Neural cell (in vitro differentiated cells): ENCODE measurements at regions not wholly inside any gene's neighbourhood (a gene's known extent, or its start where the extent isn't known, plus 50 kb on each side); places are given as distances from the start of the nearest gene placed in this dataset.

Source experiments
- H2AFZ ChIP-seq: fragments of 200-600, 300-800 bp; sonication (generic), shearing (Covaris generic); 2 replicates; pipeline ENCODE4 v1.6.0; 2014; ENCODE audit warnings: low read depth, mild to moderate bottlenecking, antibody characterized with exemption, low read length, moderate library complexity
- H3F3A ChIP-seq: fragments of 200-600 bp; shearing (Covaris generic); 2 replicates; pipeline ENCODE4 v1.6.1; 2016; ENCODE audit warnings: mild to moderate bottlenecking, moderate library complexity, mixed read lengths, antibody characterized with exemption, low read length; ENCODE audit not compliant: insufficient read depth, poor library complexity, severe bottlenecking
- H3K27ac ChIP-seq: fragments of 200-600, 300-800 bp; sonication (generic), shearing (Covaris generic); 2 replicates; pipeline ENCODE4 v1.5.1; 2014; ENCODE audit warnings: mild to moderate bottlenecking, low read length, moderate library complexity
- H3K27me3 ChIP-seq: fragments of 300-800, 200-600 bp; sonication (generic), shearing (Covaris generic); 2 replicates; pipeline ENCODE4 v1.6.0; 2014; ENCODE audit warnings: mild to moderate bottlenecking, low read depth, low read length, moderate library complexity; ENCODE audit not compliant: insufficient read depth
- H3K36me3 ChIP-seq: fragments of 300-800, 200-600 bp; sonication (generic), shearing (Covaris generic); 2 replicates; pipeline ENCODE4 v1.5.1; 2014; ENCODE audit warnings: mild to moderate bottlenecking, antibody characterized with exemption, low read length, moderate library complexity; ENCODE audit not compliant: insufficient read depth
- H3K4me2 ChIP-seq: fragments of 300-800, 200-600 bp; sonication (generic), shearing (Covaris generic); 2 replicates; pipeline ENCODE4 v1.6.0; 2014; ENCODE audit warnings: mild to moderate bottlenecking, low read length
- H3K4me3 ChIP-seq: fragments of 300-800, 200-600 bp; sonication (generic), shearing (Covaris generic); 2 replicates; pipeline ENCODE4 v1.5.1; 2014; ENCODE audit warnings: mild to moderate bottlenecking, low read length, moderate library complexity
- H3K79me2 ChIP-seq: fragments of 200-600 bp; shearing (Covaris generic); replicated peaks from 2 replicates; pipeline ENCODE4 v1.6.0; 2014; ENCODE audit warnings: mild to moderate bottlenecking, low read length, moderate library complexity; ENCODE audit not compliant: insufficient read depth
- H3K9ac ChIP-seq: fragments of 300-800, 200-600 bp; sonication (generic), shearing (Covaris generic); 2 replicates; pipeline ENCODE4 v1.6.1; 2016; ENCODE audit warnings: mild to moderate bottlenecking, low read length, mixed read lengths
- H3K9me2 ChIP-seq: fragments of 200-600 bp; shearing (Covaris generic); 2 replicates; pipeline ENCODE4 v1.6.1; 2016; ENCODE audit warnings: mild to moderate bottlenecking, low read length, mixed read lengths; ENCODE audit not compliant: insufficient read depth
- H3K9me3 ChIP-seq: fragments of 200-600, 300-800 bp; sonication (generic), shearing (Covaris generic); 2 replicates; pipeline ENCODE4 v1.6.1; 2016; ENCODE audit warnings: mild to moderate bottlenecking, mixed run types, low read length, moderate library complexity, mixed read lengths
- H4K20me1 ChIP-seq: fragments of 200-600 bp; shearing (Covaris generic); 2 replicates; pipeline ENCODE4 v1.6.1; 2016; ENCODE audit warnings: mild to moderate bottlenecking, mixed run types; ENCODE audit not compliant: insufficient read depth
- EP300 ChIP-seq: fragments of 450-650 bp; conservative IDR thresholded peaks from 2 replicates; pipeline ENCODE4 v1.6.1; 2014; ENCODE audit warnings: antibody characterized with exemption, mild to moderate bottlenecking, moderate library complexity; ENCODE audit not compliant: poor library complexity, severe bottlenecking
- EZH2 ChIP-seq: fragments of 200-600, 300-800 bp; shearing (Covaris generic), sonication (generic); IDR thresholded peaks from 2 replicates; pipeline ENCODE4 v1.6.1; 2014; ENCODE audit warnings: antibody characterized with exemption, low read length, borderline replicate concordance, mild to moderate bottlenecking; ENCODE audit not compliant: insufficient read depth, poor library complexity, severe bottlenecking
- MXI1 ChIP-seq: fragments of 450-650 bp; conservative IDR thresholded peaks from 2 replicates; pipeline ENCODE4 v1.6.1; 2014; ENCODE audit warnings: antibody characterized with exemption, mild to moderate bottlenecking; ENCODE audit not compliant: poor library complexity, severe bottlenecking
- POLR2AphosphoS5 ChIP-seq: IDR thresholded peaks from 2 replicates; pipeline ENCODE4 v1.6.1; 2012
- RAD21 ChIP-seq: fragments of 450-650 bp; conservative IDR thresholded peaks from 2 replicates; pipeline ENCODE4 v1.6.1; 2014; ENCODE audit warnings: antibody characterized with exemption, mild to moderate bottlenecking, moderate library complexity
- REST ChIP-seq: IDR thresholded peaks from 2 replicates; pipeline ENCODE4 v1.6.1; 2012; ENCODE audit warnings: borderline replicate concordance
- SMC3 ChIP-seq: fragments of 450-650 bp; conservative IDR thresholded peaks from 2 replicates; pipeline ENCODE4 v1.6.1; 2014; ENCODE audit warnings: antibody characterized with exemption, mild to moderate bottlenecking, moderate library complexity; ENCODE audit not compliant: poor library complexity
- TAF1 ChIP-seq: IDR thresholded peaks from 2 replicates; pipeline ENCODE4 v1.6.1; 2012; ENCODE audit warnings: low read depth
- TF ChIP-seq, protein P1 (sequence below): fragments of 450-650 bp; IDR thresholded peaks from 2 replicates; pipeline ENCODE4 v1.5.1; 2014; ENCODE audit warnings: antibody characterized with exemption, mild to moderate bottlenecking, moderate library complexity; ENCODE audit not compliant: poor library complexity, severe bottlenecking

DNA sequence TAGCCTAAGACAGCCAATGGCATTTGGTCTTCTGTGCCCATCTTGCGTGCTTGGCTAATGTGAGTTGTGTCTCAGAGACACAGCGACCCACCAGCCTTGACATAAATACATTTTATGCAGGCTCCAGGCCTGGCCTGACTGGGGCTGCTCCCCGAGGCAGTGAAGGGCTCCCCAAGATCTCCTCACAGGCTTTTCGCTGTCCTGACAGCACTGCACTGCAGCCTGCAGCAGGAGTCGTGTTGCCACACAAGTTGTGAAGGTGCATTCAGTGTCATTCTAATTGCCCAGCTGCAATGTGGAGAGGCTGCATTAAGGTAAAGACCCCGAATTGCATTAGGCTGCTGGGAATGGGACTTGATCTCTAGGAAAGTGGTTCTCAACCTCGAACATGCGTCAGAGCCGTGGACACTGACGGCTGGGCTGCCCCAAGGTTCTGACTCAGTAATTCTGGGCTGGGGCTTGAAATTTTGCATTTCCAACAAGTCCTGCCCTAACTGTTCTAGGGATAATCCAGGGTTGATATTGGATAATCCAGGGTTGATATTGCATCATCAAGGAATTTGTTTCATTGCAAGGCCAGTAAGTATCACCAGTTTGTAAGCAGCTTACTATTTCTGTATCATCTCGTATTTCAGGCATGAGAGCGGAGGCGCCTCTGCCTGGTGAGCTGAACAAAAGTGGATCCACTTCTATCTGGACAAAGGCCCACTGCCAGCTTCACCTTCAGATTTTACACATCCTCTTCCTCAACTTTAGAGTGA is 108.7 kb upstream of the INSIG1 start:
- Histone ChIP-seq H4K20me1 (no peaks in the 10 kb centered on the region), H3K9me2 (no peaks in the 10 kb centered on the region), H3K79me2 (no peaks in the 10 kb centered on the region), H3K36me3 (no peaks in the 10 kb centered on the region), H2AFZ (no peak overlapping the region), H3K9me3 (peaks cover 14% of the 10 kb centered on the region), H3K27me3 (no peaks in the 10 kb centered on the region), H3F3A (no peaks in the 10 kb centered on the region), H3K9ac (no peak overlapping the region), H3K27ac (no peak overlapping the region), H3K4me2 (no peak overlapping the region), H3K4me3 (no peak overlapping the region)
- TF ChIP-seq, protein P1, sequence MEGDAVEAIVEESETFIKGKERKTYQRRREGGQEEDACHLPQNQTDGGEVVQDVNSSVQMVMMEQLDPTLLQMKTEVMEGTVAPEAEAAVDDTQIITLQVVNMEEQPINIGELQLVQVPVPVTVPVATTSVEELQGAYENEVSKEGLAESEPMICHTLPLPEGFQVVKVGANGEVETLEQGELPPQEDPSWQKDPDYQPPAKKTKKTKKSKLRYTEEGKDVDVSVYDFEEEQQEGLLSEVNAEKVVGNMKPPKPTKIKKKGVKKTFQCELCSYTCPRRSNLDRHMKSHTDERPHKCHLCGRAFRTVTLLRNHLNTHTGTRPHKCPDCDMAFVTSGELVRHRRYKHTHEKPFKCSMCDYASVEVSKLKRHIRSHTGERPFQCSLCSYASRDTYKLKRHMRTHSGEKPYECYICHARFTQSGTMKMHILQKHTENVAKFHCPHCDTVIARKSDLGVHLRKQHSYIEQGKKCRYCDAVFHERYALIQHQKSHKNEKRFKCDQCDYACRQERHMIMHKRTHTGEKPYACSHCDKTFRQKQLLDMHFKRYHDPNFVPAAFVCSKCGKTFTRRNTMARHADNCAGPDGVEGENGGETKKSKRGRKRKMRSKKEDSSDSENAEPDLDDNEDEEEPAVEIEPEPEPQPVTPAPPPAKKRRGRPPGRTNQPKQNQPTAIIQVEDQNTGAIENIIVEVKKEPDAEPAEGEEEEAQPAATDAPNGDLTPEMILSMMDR = no peak
- TF ChIP-seq EP300 = no peak
- TF ChIP-seq EZH2 = no peak
- TF ChIP-seq POLR2AphosphoS5 = no peak
- no peak for TF ChIP-seq SMC3
- no peak for TF ChIP-seq TAF1
- TF ChIP-seq MXI1 = no peak
- TF ChIP-seq RAD21 = no peak
- no peak for TF ChIP-seq REST

- H2AFZ ChIP-seq = no peak overlapping the region
- no peaks in the 10 kb centered on the region for H3K9me2 ChIP-seq
- H3K9ac ChIP-seq = no peak overlapping the region
- no peaks in the 10 kb centered on the region for H3K79me2 ChIP-seq
- H4K20me1 ChIP-seq = no peaks in the 10 kb centered on the region
- no peak overlapping the region for H3K4me3 ChIP-seq
- TF ChIP-seq REST (no peak), EP300 (no peak), TAF1 (no peak), RAD21 (no peak), SMC3 (no peak), EZH2 (no peak), MXI1 (no peak), POLR2AphosphoS5 (no peak)
- TF ChIP-seq, protein P1 = no peak
- H3K36me3 ChIP-seq = no peaks in the 10 kb centered on the region
- peaks cover 10% of the 10 kb centered on the region for H3K9me3 ChIP-seq
- no peak overlapping the region for H3K27ac ChIP-seq
- no peak overlapping the region for H3K4me2 ChIP-seq
- H3K27me3 ChIP-seq = no peaks in the 10 kb centered on the region
- H3F3A ChIP-seq = no peaks in the 10 kb centered on the region
These were observed 108.1 kb upstream of the INSIG1 start for GRCh38 chr7:155189590-155189989.
